HG02840 (cell line): ENCODE measurements at regions not wholly inside any gene's neighbourhood (a gene's known extent, or its start where the extent isn't known, plus 50 kb on each side); places are given as distances from the start of the nearest gene placed in this dataset.
"Not testable (repeated sequence)": the region's sequence is repeated elsewhere in the genome, so short reads cannot be mapped to it uniquely, and the experiment has no call there.

Experiments
- ATAC-seq: cut with Tn5 transposase; IDR thresholded peaks from one replicate; pipeline ENCODE4 v1.9.1; 2021; ENCODE audit warnings: mild to moderate bottlenecking, moderate library complexity, moderate number of reproducible peaks; ENCODE audit not compliant: unreplicated experiment, low FRiP score

DNA sequence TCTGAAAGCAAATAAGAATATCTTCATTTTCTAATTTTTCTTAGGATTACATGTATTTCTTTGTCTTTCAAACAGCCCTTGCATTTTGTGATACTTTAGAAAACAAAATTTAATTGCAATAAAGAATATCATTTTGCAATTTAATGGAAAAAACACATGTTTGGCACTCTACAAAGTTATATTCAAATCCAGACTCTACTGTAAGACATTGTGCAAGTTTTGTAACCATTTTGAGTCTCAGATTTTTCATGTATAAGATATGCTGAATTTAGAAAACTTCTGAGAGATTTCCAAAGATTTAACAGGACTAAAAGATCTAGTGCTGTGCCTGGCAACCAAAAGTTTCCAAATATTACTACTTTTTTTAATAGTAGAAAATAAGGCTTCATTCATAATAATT is 187.1 kb upstream of the AGTR1 start:
- no peak for ATAC-seq

DNA sequence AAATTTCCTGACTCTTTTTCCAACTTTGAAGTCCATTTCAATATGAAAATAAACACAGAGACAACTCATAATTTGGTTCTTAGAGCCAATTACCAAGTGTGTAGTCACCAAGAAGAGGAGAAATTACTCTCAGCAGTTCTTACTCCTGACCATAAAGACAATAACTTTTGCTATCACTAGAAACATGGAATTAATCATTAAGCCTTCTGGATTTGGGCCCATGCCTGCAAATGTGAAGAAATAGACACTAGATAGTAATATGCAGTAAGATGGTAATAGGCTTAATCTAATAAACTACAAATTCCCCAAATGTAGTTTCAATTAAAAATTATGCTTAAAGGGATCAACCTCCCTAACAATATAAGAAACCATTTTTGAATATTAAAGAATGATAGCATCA is 185.1 kb upstream of the AGTR1 start:
- ATAC-seq = no peak

GRCh38 chr3:148513096-148513543 is 184.6 kb upstream of the AGTR1 start:
- ATAC-seq = no peak

- ATAC-seq = no peak
Measured at GRCh38 chr3:148518520-148518919, 179.2 kb upstream of the AGTR1 start.

GRCh38 chr3:148525621-148526020 is 172.1 kb upstream of the AGTR1 start:
- not testable (repeated sequence) for ATAC-seq

GRCh38 chr3:148528024-148528423 is 169.7 kb upstream of the AGTR1 start:
- no peak for ATAC-seq

GRCh38 chr3:148531836-148532235 is 165.9 kb upstream of the AGTR1 start:
- no peak for ATAC-seq

- no peak for ATAC-seq
Measured at GRCh38 chr3:148532326-148532725, 165.4 kb upstream of the AGTR1 start.

DNA sequence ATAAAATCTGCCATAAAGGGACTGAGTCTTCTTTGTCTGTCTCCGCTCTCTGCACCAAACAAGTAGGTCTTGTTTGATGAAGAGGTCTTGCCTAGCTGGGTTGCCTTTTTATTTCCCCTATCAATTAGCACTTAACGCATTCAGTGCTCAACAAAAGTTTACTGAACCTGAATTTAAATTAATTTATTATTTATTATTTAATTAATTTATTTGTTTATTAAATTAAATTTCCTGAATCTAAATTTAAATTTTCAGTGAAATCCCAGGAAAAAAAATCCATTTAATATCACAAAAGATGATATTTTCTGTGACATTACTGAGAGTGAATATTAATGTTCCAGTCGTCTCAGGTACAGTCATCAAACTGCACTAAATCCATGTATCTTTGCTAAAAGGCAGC is 164.9 kb upstream of the AGTR1 start:
- ATAC-seq = no peak

DNA sequence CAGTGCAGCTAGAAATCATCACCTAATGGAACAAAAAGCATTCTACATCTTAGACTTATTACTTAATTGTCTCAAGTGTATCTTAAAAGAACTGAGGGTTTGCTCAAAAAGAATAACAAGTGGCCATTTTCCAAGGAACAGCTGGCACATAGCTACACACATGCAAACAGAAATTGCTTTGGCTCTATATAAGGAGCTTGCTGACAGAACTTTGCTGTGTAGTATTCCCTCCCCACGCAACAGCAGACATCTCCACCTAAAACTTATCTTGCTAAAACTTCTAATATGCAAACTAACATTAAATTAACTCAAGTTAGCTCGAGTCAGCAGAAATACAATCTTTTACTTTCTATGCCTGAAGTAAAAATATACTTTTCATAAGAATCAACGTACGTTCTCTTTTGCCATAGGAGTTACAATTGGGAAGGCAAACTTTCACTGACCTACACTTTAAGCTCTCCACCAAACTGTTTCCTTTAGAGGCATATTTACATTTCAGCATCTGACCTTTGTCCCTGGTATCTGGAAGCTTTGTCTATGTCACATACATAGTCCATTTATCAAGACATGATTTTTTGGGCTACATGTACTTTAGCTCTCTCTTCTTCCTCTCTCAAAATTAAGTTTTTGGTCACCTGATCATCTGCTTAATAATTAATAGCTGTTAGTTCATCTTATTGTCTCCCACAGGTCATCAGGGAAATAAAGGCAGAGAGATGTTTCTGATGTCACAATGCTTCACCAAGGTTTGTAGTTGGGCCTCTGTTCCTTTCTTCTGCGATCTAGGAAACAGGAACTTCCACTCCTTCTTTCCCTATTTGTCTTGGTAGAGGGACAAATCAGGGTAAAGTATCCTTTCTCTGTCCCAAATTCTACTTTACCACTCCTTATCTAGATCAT is 163.4 kb upstream of the AGTR1 start:
- no peak for ATAC-seq

DNA sequence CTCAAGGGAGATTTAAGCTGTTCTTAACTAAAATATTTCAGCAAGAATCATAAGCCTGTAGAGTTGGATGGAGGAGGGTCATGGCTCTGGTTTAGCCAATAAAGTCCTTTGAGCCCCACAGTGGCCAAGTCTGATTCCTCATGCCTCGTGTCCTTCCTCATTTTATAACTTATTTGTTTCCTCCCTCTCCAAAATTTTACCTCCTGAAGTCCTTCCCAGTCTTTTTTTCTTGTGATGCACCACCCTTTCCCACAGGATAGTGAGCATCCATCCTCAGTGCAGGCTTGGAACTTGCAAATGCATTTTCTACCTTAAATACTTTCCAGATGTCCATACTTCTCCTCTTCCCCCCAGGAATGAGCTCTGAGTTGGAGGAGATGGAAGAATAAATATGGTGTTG is 162.7 kb upstream of the AGTR1 start:
- ATAC-seq = no peak

DNA sequence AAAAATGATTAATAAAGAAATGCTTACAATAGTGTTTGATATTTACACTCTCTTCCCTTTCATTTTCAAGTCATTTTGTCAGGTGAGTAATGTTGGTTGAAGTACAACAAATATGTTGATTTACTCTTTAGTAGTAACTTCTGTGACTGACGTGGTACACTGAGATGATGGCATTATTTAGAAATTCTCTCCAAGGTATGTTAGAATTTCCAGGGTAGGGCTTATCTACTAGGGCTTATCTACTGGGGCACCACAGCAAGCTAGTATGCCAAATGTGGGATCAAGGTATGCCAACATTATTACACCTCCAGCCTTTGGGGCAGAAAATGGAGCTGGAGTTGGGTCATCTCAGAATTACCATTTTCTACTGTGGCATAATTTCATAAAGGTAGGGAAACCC is 157.4 kb upstream of the AGTR1 start:
- no peak for ATAC-seq

DNA sequence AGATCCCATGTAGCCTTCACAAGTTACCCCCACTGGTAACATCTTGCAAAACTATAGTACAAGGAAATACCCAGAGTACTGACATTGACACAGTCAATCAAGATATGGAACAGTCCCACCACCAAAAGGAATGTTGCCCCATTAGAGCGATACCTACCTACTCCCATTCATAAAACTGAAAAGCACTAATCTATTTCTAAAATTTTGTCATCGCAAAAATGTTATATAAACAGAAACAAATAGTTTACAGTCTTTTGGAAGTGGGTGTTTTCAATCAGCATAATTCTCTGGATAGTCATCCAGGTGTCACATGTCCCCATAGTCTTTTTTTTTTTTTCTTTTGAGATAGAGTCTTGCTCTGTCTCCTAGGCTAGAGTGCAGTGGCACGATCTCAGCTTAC is 156.9 kb upstream of the AGTR1 start:
- ATAC-seq = no peak

- ATAC-seq = no peak
Measured at GRCh38 chr3:148546959-148547358, 150.7 kb upstream of the AGTR1 start.

DNA sequence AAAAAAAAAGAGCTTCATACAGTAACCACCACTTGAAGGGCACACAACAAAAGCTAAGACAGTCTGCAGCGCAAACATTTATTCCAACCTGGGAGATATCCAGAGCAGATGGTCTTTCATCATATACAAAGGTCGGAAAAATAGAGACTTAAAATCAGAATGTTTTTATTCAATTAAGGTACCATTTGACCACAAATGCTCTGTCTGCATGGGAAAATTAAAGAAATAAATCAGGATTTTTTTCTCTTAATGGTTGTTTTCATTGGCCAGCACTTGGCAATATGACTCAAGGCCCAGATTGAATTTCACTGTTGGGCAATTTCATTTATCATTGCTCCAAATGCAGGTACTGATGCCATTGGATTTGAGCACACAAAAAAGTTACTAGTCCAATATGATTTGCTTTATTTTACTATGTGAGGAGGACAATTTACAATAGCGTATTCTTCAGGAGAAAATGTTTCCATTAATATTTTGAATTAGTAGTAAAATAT is 145.9 kb upstream of the AGTR1 start:
- no peak for ATAC-seq

- ATAC-seq = no peak
Measured at GRCh38 chr3:148554367-148554766, 143.3 kb upstream of the AGTR1 start.

GRCh38 chr3:148556664-148557063 is 141.0 kb upstream of the AGTR1 start:
- no peak for ATAC-seq

DNA sequence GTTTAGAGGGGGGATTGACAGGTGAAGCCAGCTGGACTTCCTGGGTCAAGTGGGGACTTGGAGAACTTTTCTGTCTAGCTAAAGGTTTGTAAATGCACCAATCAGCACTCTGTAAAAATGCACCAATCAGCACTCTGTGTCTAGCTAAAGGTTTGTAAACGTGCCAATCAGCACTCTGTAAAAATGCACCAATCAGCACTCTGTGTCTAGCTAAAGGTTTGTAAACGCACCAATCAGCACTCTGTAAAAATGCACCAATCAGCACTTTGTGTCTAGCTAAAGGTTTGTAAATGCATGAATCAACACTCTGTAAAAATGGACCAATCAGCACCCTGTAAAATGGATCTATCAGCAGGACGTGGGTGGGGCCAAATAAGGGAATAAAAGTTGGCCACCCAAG is 120.1 kb upstream of the AGTR1 start:
- not testable (repeated sequence) for ATAC-seq

DNA sequence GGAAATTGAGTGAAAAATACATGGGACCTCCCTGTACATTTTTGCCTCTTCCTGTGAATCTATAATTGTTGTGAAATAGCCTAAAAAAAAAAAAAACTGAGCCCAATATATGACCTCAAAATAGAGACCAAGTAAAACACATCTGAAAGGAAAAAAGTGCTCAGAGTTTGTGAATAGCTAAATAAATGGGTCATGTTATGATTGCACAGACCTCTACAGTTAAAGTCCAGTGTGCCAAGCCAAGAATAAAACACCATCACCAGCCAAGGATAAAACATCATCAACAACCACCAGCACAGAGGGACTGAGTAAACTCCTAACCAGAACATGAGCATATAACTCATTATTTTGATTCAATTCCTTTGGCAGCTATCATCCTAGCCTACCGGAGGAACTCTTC is 115.6 kb upstream of the AGTR1 start:
- ATAC-seq = no peak

- ATAC-seq = no peak
Measured at GRCh38 chr3:148583793-148584192, 113.9 kb upstream of the AGTR1 start.

GRCh38 chr3:148584438-148584837 is 113.3 kb upstream of the AGTR1 start:
- no peak for ATAC-seq

- ATAC-seq = no peak
Measured at GRCh38 chr3:148585671-148586379, 111.9 kb upstream of the AGTR1 start.
